ENCODE measurements at regions not wholly inside any gene's neighbourhood (a gene's known extent, or its start where the extent isn't known, plus 50 kb on each side); places are given as distances from the start of the nearest gene placed in this dataset.

- TF ChIP-seq CTCF (IDR thresholded peaks at IDR 0.05) (no peak), ZFX (IDR thresholded peaks at IDR 0.05; ENCODE audit: borderline replicate concordance) (no peak)
Measured at GRCh38 chr1:232704694-232705680, 75.1 kb upstream of the SIPA1L2 start.

Data from 22Rv1 (cell line).